HG03045 (cell line): ENCODE measurements at regions not wholly inside any gene's neighbourhood (a gene's known extent, or its start where the extent isn't known, plus 50 kb on each side); places are given as distances from the start of the nearest gene placed in this dataset.
"Not testable (repeated sequence)": the region's sequence is repeated elsewhere in the genome, so short reads cannot be mapped to it uniquely, and the experiment has no call there.

ENCODE experiments used
- ATAC-seq: cut with Tn5 transposase; IDR thresholded peaks from one replicate; pipeline ENCODE4 v1.9.1; 2021; ENCODE audit warnings: mild to moderate bottlenecking, moderate library complexity; ENCODE audit not compliant: unreplicated experiment

GRCh38 chr5:111948092-111948841, 191.3 kb upstream of the NREP start:
- ATAC-seq = no peak

- ATAC-seq = no peak
These were observed 189.6 kb upstream of the NREP start for GRCh38 chr5:111946556-111946955.

- no peak for ATAC-seq
These were observed 188.5 kb upstream of the NREP start for GRCh38 chr5:111945535-111945934.

GRCh38 chr5:111942661-111943401, 185.8 kb upstream of the NREP start:
- ATAC-seq = no peak

GRCh38 chr5:111942201-111942600, 185.2 kb upstream of the NREP start:
- ATAC-seq = no peak

- no peak for ATAC-seq
These were observed 180.1 kb upstream of the NREP start for GRCh38 chr5:111937094-111937493.

- ATAC-seq = no peak
These were observed 178.8 kb upstream of the NREP start for GRCh38 chr5:111935835-111936234.

GRCh38 chr5:111935009-111935408, 178.0 kb upstream of the NREP start:
- no peak for ATAC-seq

- no peak for ATAC-seq
These were observed 177.5 kb upstream of the NREP start for GRCh38 chr5:111934511-111934910.

- ATAC-seq = no peak
These were observed 176.1 kb upstream of the NREP start for GRCh38 chr5:111933086-111933485.

GRCh38 chr5:111932628-111933027, 175.6 kb upstream of the NREP start:
- no peak for ATAC-seq

GRCh38 chr5:111932199-111932598, 175.2 kb upstream of the NREP start:
- no peak for ATAC-seq

- no peak for ATAC-seq
These were observed 174.7 kb upstream of the NREP start for GRCh38 chr5:111931655-111932054.

- no peak for ATAC-seq
These were observed 174.0 kb upstream of the NREP start for GRCh38 chr5:111930905-111931461.

GRCh38 chr5:111930449-111930848, 173.5 kb upstream of the NREP start:
- ATAC-seq = no peak

- ATAC-seq = no peak
These were observed 172.9 kb upstream of the NREP start for GRCh38 chr5:111929867-111930266.

GRCh38 chr5:111929261-111929660, 172.3 kb upstream of the NREP start:
- ATAC-seq = no peak

- no peak for ATAC-seq
These were observed 171.5 kb upstream of the NREP start for GRCh38 chr5:111928511-111928910.

- ATAC-seq = no peak
These were observed 170.2 kb upstream of the NREP start for GRCh38 chr5:111927191-111927590.

GRCh38 chr5:111926026-111926425, 169.0 kb upstream of the NREP start:
- ATAC-seq = no peak

- no peak for ATAC-seq
These were observed 165.3 kb upstream of the NREP start for GRCh38 chr5:111922344-111922743.

- ATAC-seq = not testable (repeated sequence)
These were observed 164.7 kb upstream of the NREP start for GRCh38 chr5:111921691-111922090.
